ENCODE measurements at regions not wholly inside any gene's neighbourhood (a gene's known extent, or its start where the extent isn't known, plus 50 kb on each side); places are given as distances from the start of the nearest gene placed in this dataset.

- in situ Hi-C loops (cut with MboI; ENCODE audit: low sequenced_read_pairs), result no loop called here
- no peaks in the 10 kb centered on the region for H3K9me3 ChIP-seq (ENCODE audit: control insufficient read depth, insufficient read depth, low read length)
- H3K18ac ChIP-seq (ENCODE audit: low read depth, low read length), result no peak overlapping the region
- dilution Hi-C loops (cut with HindIII; ENCODE audit: low sequenced_read_pairs, unreplicated experiment), result no loop called here
- intact Hi-C loops (cut with micrococcal nuclease), result no loop called here
- H3K23ac ChIP-seq (ENCODE audit: low read depth, low read length), result no peak overlapping the region
- WGBS, 2 experiments (ENCODE audit: extremely low coverage in 2 of 2, insufficient read length in 1 of 2), result no CpG with 5 or more reads among the region's 4 CpGs
- no peak overlapping the region for H2BK15ac ChIP-seq (ENCODE audit: low read depth, low read length)
- peak; percentile 44 for DNase-seq
- no peak overlapping the region for H2AFZ ChIP-seq (replicated peaks; ENCODE audit: low read length, poor library complexity)
- H4K20me1 ChIP-seq (ENCODE audit: insufficient read depth, low read length), result no peaks in the 10 kb centered on the region
- no peak overlapping the region for H3K4me3 ChIP-seq (ENCODE audit: insufficient read depth, low read depth, low read length)
- H4K5ac ChIP-seq (ENCODE audit: low read depth, low read length), result no peak overlapping the region
- H2BK5ac ChIP-seq (ENCODE audit: low read depth, low read length, poor library complexity, severe bottlenecking), result no peak overlapping the region
- no peak overlapping the region for H2AK5ac ChIP-seq (ENCODE audit: low read depth, low read length)
- no peak overlapping the region for H3K14ac ChIP-seq (replicated peaks; ENCODE audit: low read depth, low read length)
- H3K27ac ChIP-seq (ENCODE audit: insufficient read depth, low read length), result no peak overlapping the region
- H3K9me1 ChIP-seq (ENCODE audit: insufficient read depth, low read length), result no peaks in the 10 kb centered on the region
- no peaks in the 10 kb centered on the region for H3K36me3 ChIP-seq (ENCODE audit: control insufficient read depth, insufficient read depth, low read length)
- H2BK120ac ChIP-seq (ENCODE audit: low read depth, low read length), result no peak overlapping the region
- no peak overlapping the region for H3K4me2 ChIP-seq (ENCODE audit: low read depth, low read length)
- H3K56ac ChIP-seq (ENCODE audit: extremely low read depth, insufficient read depth, low read length), result no peak overlapping the region
- no peak for TF ChIP-seq NFE2L2 (IDR thresholded peaks at IDR 0.05; ENCODE audit: low read depth, low read length)
- no peak for TF ChIP-seq BHLHE40 (IDR thresholded peaks at IDR 0.05; ENCODE audit: low read depth, low read length)
- TF ChIP-seq CEBPB (IDR thresholded peaks at IDR 0.05; ENCODE audit: low read depth, low read length), result no peak
- no peak for TF ChIP-seq RFX5 (IDR thresholded peaks at IDR 0.05; ENCODE audit: low read depth, low read length)
- TF ChIP-seq USF2 (IDR thresholded peaks at IDR 0.05; ENCODE audit: low read depth, low read length), result no peak
- TF ChIP-seq CTCF (conservative IDR thresholded peaks at IDR 0.05; ENCODE audit: low read depth, low read length), result no peak
- no peak for TF ChIP-seq CHD1 (IDR thresholded peaks at IDR 0.05; ENCODE audit: low read depth, low read length)
- TF ChIP-seq POLR2A (IDR thresholded peaks at IDR 0.05; ENCODE audit: low read depth, low read length), result no peak
- no TSS peak for BruUV-seq (replicated peaks)
- no peak overlapping the region for H2AK9ac ChIP-seq (replicated peaks; ENCODE audit: low read depth, low read length, poor library complexity)
- H3K4me1 ChIP-seq (ENCODE audit: control insufficient read depth, insufficient read depth, low read length), result no peaks in the 10 kb centered on the region
- no peak overlapping the region for H3K9ac ChIP-seq (ENCODE audit: low read depth, low read length)
- H3K79me1 ChIP-seq (ENCODE audit: low read depth in 1 of 2, low read length in 2 of 2), result no peaks in the 10 kb centered on the region
- ChIA-PET CTCF (interaction anchor here (0.5 kb wide), 1 partner anchor 28 kb away, joined by 4 read pairs; no protein-coding TSS in a partner anchor), POLR2A (ENCODE audit: unreplicated experiment) (no interaction called here)
- H3K27me3 ChIP-seq (ENCODE audit: control insufficient read depth, insufficient read depth, low read length), result no peaks in the 10 kb centered on the region
- no peak for ATAC-seq (ENCODE audit: low read depth)
- no peak overlapping the region for H4K8ac ChIP-seq (ENCODE audit: low read depth in 2 of 2, low read length in 2 of 2)
- H2BK20ac ChIP-seq (ENCODE audit: low read depth, low read length), result no peak overlapping the region
- no peak overlapping the region for H3K4ac ChIP-seq (ENCODE audit: low read depth, low read length)
- no peak overlapping the region for H4K91ac ChIP-seq (ENCODE audit: insufficient read depth, low read depth, low read length)
Observed at GRCh38 chr4:180636696-180637404, 1606.4 kb upstream of the TENM3 start.

Measured in IMR-90 (cell line).